Activated B cell treated with CpG ODN at 0.5 μM for 24 hours (primary cell): ENCODE measurements at regions not wholly inside any gene's neighbourhood (a gene's known extent, or its start where the extent isn't known, plus 50 kb on each side); places are given as distances from the start of the nearest gene placed in this dataset.
"Not testable (repeated sequence)": the region's sequence is repeated elsewhere in the genome, so short reads cannot be mapped to it uniquely, and the experiment has no call there.

ENCODE experiments used
- ATAC-seq: fragments of 200-7000 bp; cut with Tn5 transposase; one replicate; pipeline ENCODE4 v1.10.0; 2021; ENCODE audit warnings: low read depth, mild to moderate bottlenecking, moderate library complexity
- CTCF ChIA-PET: fragments of 350-600 bp; sonication (Branson Sonifier 250); formaldehyde crosslinking; loops from one replicate; lab custom pipeline; 2021; ENCODE audit warnings: antibody characterized with exemption; lab: Charles Lee
- POLR2A ChIA-PET: fragments of 350-600 bp; sonication (Branson Sonifier 250); formaldehyde crosslinking; loops from one replicate; lab custom pipeline; 2021; ENCODE audit warnings: antibody characterized with exemption; lab: Charles Lee
- DNase-seq: peaks from one replicate; pipeline ENCODE4 v3.0.0; 2022
- H3K27ac Mint-ChIP-seq: one replicate; pipeline ENCODE4 v1.8.0; 2020; ENCODE audit warnings: mixed read lengths
- H3K27me3 Mint-ChIP-seq: one replicate; pipeline ENCODE4 v1.8.0; 2021; ENCODE audit warnings: mixed read lengths
- H3K36me3 Mint-ChIP-seq: one replicate; pipeline ENCODE4 v1.8.0; 2021; ENCODE audit warnings: low read depth, mixed read lengths
- H3K4me1 Mint-ChIP-seq: one replicate; pipeline ENCODE4 v1.8.0; 2021; ENCODE audit warnings: mixed read lengths
- H3K4me3 Mint-ChIP-seq: one replicate; pipeline ENCODE4 v1.8.0; 2020; ENCODE audit warnings: mild to moderate bottlenecking, mixed read lengths
- H3K9me3 Mint-ChIP-seq: one replicate; pipeline ENCODE4 v1.8.0; 2020; ENCODE audit warnings: mixed read lengths
- CTCF ChIP-seq: fragments of 200-600 bp; IDR thresholded peaks from one replicate; pipeline ENCODE4 v1.8.0; 2022; ENCODE audit warnings: antibody characterized with exemption, mild to moderate bottlenecking
- intact Hi-C: fragments of 100-400 bp; cut with micrococcal nuclease; formaldehyde crosslinking; loops from one replicate; pipeline ENCODE4 v1.15.1; 2024

GRCh38 chr12:60539592-60539991 is 943.8 kb downstream of the SLC16A7 start:
- TF ChIP-seq CTCF = no peak
- no peaks in the 10 kb centered on the region for H3K4me1 Mint-ChIP-seq
- H3K27me3 Mint-ChIP-seq = no peaks in the 10 kb centered on the region
- POLR2A ChIA-PET = no interaction called here
- H3K27ac Mint-ChIP-seq = no peak overlapping the region
- no peak overlapping the region for H3K4me3 Mint-ChIP-seq
- no peaks in the 10 kb centered on the region for H3K36me3 Mint-ChIP-seq
- intact Hi-C loops = no loop called here
- no peak for DNase-seq
- CTCF ChIA-PET = no interaction called here
- H3K9me3 Mint-ChIP-seq = peaks cover 5% of the 10 kb centered on the region
- ATAC-seq = no peak

DNA sequence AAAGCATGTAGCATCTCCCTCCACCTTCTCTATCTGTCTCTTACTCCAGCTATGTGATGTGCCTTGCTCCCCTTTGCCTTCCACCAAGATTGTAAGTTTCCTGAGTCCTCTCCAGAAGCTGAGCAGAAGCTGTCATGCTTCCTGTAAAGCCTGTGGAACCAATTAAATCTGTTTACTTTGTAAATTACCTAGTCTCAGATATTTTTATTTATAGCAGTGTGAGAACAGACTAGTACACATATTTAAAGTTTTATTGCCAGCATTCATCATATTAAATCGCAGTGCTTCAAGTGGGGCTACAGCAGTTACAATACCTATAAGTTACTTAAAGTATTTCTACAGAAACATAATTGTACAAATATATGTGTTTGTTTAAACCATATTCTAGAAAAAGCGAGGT is 973.1 kb downstream of the SLC16A7 start:
- Mint-ChIP-seq H3K27me3 (no peaks in the 10 kb centered on the region), H3K36me3 (no peaks in the 10 kb centered on the region), H3K4me1 (no peaks in the 10 kb centered on the region), H3K9me3 (peaks cover 2% of the 10 kb centered on the region), H3K4me3 (no peak overlapping the region), H3K27ac (no peak overlapping the region)
- intact Hi-C loops = no loop called here
- DNase-seq (no peak), ATAC-seq (no peak)
- TF ChIP-seq CTCF = no peak
- ChIA-PET CTCF (no interaction called here), POLR2A (no interaction called here)

GRCh38 chr12:60577607-60578006 is 981.8 kb downstream of the SLC16A7 start:
- no peak overlapping the region for H3K27ac Mint-ChIP-seq
- H3K9me3 Mint-ChIP-seq = no peaks in the 10 kb centered on the region
- DNase-seq (no peak), ATAC-seq (no peak)
- no peaks in the 10 kb centered on the region for H3K36me3 Mint-ChIP-seq
- no peaks in the 10 kb centered on the region for H3K4me1 Mint-ChIP-seq
- ChIA-PET CTCF (no interaction called here), POLR2A (no interaction called here)
- no peak overlapping the region for H3K4me3 Mint-ChIP-seq
- no peak for TF ChIP-seq CTCF
- no peaks in the 10 kb centered on the region for H3K27me3 Mint-ChIP-seq
- intact Hi-C loops = no loop called here

GRCh38 chr12:60587664-60588063 is 991.8 kb downstream of the SLC16A7 start:
- CTCF ChIA-PET, H3K27me3 Mint-ChIP-seq, POLR2A ChIA-PET, ATAC-seq, H3K27ac Mint-ChIP-seq, intact Hi-C loops, H3K4me1 Mint-ChIP-seq, H3K4me3 Mint-ChIP-seq, DNase-seq, H3K36me3 Mint-ChIP-seq: not testable (repeated sequence)
- peaks cover 11% of the 10 kb centered on the region for H3K9me3 Mint-ChIP-seq

GRCh38 chr12:60594035-60594711 is 998.3 kb downstream of the SLC16A7 start:
- no peaks in the 10 kb centered on the region for H3K27me3 Mint-ChIP-seq
- ChIA-PET POLR2A (no interaction called here), CTCF (no interaction called here)
- H3K9me3 Mint-ChIP-seq = peaks cover 12% of the 10 kb centered on the region
- ATAC-seq (no peak), DNase-seq (no peak)
- H3K36me3 Mint-ChIP-seq = no peaks in the 10 kb centered on the region
- H3K4me3 Mint-ChIP-seq = no peak overlapping the region
- TF ChIP-seq CTCF = no peak
- intact Hi-C loops = no loop called here
- H3K27ac Mint-ChIP-seq = no peak overlapping the region
- H3K4me1 Mint-ChIP-seq = no peaks in the 10 kb centered on the region

DNA sequence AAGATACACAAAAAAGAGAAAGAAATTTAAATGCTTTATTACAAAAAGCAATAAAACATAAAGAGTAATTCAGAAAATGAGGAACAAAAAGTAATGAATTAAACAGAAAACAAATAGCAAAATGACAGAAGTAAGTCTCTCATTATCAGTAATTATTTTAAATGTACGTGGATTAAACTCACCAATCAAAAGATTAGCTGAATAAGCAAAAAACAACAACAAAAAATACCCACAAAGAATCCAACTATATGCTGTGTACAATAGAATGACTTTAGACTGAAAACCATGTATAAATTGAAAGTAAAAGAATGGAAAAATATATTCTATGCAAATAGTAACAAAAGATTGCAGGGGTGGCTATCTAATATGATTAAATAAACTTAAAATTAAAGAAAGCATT is 1006.8 kb downstream of the SLC16A7 start:
- peaks cover 19% of the 10 kb centered on the region for H3K9me3 Mint-ChIP-seq
- no peaks in the 10 kb centered on the region for H3K27me3 Mint-ChIP-seq
- no peak for TF ChIP-seq CTCF
- intact Hi-C loops = no loop called here
- H3K36me3 Mint-ChIP-seq = no peaks in the 10 kb centered on the region
- H3K4me1 Mint-ChIP-seq = no peaks in the 10 kb centered on the region
- no peak overlapping the region for H3K27ac Mint-ChIP-seq
- ChIA-PET POLR2A (no interaction called here), CTCF (no interaction called here)
- H3K4me3 Mint-ChIP-seq = no peak overlapping the region
- ATAC-seq (no peak), DNase-seq (no peak)

- ATAC-seq, intact Hi-C loops, H3K4me1 Mint-ChIP-seq, CTCF ChIA-PET, H3K36me3 Mint-ChIP-seq, H3K4me3 Mint-ChIP-seq, H3K27ac Mint-ChIP-seq, POLR2A ChIA-PET, DNase-seq, H3K27me3 Mint-ChIP-seq: not testable (repeated sequence)
- peaks cover 16% of the 10 kb centered on the region for H3K9me3 Mint-ChIP-seq
Observed at GRCh38 chr12:60603475-60603874, 1007.6 kb downstream of the SLC16A7 start.
